Left renal cortex interstitium (tissue), 4 donors: ENCODE measurements at regions not wholly inside any gene's neighbourhood (a gene's known extent, or its start where the extent isn't known, plus 50 kb on each side); places are given as distances from the start of the nearest gene placed in this dataset.

Source experiments
- DNase-seq, 4 donors: peaks; one replicate each; pipeline ENCODE4 v3.0.0-alpha.2; 2013; ENCODE audit warnings: low read depth in 4 of 4, low spot score in 2 of 4, missing footprints in 1 of 4

DNA sequence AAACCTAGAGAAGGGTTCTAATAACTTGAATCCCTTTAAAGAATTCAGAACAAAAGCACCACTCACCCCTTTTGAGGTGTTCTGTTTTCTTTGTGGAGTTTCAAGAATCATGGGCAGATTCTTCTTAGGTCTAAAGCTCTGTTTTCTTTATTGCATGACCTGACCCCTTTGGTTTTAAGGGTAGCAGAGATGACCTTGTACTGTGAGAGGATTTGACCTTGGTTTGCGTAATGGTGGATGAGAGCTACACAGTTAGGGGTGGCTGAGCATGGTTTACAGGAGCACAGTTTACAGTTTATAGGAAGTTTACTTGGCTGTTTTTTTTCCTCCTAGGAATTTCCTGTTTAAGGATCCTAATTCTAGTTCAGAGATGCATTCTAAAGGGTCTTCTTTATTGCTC, 1095.6 kb upstream of the NRXN1 start:
- no peak for DNase-seq

- DNase-seq, result no peak
These were observed 1085.4 kb upstream of the NRXN1 start for GRCh38 chr2:52117299-52117698.

- DNase-seq, result no peak
These were observed 1083.8 kb upstream of the NRXN1 start for GRCh38 chr2:52115750-52116149.

- no peak for DNase-seq
These were observed 1081.4 kb upstream of the NRXN1 start for GRCh38 chr2:52113338-52113737.

GRCh38 chr2:52112141-52112540, 1080.2 kb upstream of the NRXN1 start:
- DNase-seq, result no peak

GRCh38 chr2:52107124-52107523, 1075.2 kb upstream of the NRXN1 start:
- DNase-seq, result no peak

DNA sequence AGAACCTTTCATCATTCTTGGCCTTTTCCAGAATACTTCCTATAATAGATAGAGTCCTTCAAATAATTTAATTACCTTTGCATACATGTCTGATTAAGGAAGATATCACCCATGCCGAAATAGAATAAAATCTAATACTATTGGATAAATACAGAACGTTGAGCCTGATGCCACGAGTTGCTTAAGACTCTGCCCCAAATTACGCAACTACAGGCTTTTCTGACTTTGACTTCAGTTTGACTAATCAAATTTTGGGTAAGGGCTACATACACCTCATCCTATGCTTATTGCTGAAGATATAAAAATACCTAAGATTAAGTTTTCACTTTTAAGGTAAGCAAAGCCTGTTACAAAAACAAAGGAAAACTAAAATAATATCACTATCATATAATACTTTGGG, 1065.1 kb upstream of the NRXN1 start:
- no peak for DNase-seq

DNA sequence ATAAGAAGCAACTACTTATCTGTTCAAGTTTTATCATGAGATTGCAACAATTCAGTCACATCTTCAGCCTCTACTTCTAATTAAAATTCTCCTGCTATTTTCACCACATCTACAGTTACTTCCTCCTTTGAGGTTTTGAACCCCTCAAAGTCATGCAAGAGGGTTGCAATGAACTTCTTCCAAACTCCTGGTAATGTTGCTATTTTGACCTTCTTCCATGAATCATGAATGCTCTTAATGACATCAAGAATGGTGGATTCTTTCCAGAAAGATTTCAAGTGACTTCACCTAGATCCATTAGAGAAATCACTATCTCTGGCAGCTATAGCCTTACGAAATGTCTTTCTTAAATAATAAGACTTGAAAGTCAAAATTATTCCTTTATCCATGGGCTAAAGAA, 1052.8 kb upstream of the NRXN1 start:
- no peak for DNase-seq

DNA sequence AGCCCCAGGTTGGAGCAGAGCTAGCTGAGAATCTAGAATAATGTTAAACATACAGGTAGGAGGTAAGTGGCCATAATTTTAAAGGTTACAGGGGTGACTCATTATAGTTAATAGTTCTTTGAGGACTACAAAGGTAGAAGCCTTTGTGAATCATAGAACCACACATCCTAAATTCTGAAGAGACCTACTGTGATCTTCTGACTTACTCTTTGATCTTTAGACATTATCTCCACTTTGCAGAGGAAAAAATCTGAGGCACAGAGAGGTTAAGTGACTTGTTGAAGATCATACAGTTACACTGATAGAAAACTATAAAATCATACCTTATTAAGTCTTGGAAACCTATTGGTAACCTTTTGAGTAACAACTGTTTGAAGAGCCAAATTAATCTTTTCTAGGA, 1051.3 kb upstream of the NRXN1 start:
- no peak for DNase-seq

- DNase-seq, result no peak
These were observed 1050.7 kb upstream of the NRXN1 start for GRCh38 chr2:52082646-52083045.

GRCh38 chr2:52079602-52080001, 1047.7 kb upstream of the NRXN1 start:
- no peak for DNase-seq

DNA sequence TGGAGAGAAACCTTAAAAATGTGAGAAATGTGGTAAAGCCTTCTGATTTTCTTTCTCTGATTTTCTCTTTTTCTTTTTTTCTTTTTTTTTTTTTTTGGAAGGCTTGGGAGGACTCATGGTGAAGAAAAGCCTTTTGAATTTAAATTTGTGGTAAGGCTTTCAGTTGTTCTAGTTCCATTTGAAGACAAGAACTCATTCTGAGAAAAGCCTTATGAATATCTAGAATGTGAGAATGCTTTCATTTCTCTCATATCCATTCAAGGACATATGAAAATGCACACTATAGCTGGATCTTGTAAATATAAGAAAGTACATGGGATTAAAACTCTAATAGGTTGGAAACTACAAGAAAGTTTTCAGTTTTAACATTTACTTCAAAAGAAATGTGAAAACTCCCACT, 1045.2 kb upstream of the NRXN1 start:
- DNase-seq, result no peak

DNA sequence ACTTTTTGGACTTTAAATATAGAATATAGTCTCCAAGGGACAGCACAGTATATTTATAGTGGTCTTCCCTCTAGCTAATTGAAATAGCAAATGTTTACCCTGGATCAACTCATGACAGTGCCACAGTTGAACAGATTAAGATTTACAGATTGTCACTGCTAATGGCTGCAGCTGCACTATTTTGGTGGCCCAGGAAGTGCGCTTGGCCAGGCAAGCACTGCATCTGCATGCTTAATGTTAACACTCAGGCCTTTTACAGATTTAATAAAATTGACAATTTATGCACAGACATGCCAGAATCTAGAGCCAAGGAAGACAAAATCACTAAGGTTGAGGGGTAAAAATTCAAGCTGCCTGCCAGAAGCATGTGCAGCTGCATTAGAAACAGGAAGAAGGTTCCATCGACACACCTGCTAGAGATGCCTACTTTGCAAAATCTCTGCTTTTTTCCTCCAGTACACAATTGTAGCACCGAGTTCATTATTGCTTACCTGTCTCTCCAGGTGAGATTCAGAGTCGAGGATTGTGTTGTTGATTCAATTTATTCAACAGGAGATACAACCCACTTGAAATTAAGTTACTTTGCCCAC, 1042.3 kb upstream of the NRXN1 start:
- no peak for DNase-seq

- no peak for DNase-seq
These were observed 1041.0 kb upstream of the NRXN1 start for GRCh38 chr2:52072949-52073348.

GRCh38 chr2:52070665-52071064, 1038.7 kb upstream of the NRXN1 start:
- no peak for DNase-seq

DNA sequence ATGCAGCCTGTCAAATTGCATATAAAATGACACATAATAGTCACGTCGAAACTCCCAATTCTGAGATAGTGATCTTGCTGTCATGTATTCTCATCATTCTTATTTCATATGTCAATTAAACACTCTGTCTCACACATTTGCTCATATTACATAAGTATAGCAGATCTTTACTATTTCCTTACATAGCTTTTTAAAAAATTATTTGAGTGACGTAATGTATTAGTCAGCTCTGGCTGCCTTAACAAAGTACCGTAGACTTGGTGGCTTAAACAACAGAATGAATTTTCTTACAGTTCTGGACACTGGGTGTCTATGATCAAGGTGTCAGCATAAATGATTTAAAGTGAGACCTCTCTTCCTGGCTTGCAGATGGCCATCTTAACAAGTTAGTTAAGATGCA, 1032.3 kb upstream of the NRXN1 start:
- DNase-seq, result no peak

DNA sequence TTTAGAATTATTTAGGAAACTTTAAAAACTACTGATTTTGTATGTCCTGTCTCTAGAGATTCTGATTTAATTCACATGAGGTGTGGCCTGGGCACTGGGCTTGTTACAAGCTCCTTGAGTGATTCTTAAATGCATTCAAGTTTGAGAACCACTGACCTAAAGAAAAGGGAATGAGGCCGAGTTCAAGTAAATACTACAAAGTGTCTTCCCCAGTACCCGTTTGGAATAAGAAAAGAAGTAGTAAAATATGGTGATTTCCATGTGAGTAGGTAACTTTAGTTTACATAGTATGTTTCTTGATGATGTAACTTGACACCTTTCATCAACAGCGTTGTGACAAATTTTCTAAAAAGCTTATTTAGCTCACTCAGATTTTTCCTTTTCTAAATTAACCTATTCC, 1022.9 kb upstream of the NRXN1 start:
- no peak for DNase-seq

- no peak for DNase-seq
These were observed 1004.9 kb upstream of the NRXN1 start for GRCh38 chr2:52036853-52037252.

DNA sequence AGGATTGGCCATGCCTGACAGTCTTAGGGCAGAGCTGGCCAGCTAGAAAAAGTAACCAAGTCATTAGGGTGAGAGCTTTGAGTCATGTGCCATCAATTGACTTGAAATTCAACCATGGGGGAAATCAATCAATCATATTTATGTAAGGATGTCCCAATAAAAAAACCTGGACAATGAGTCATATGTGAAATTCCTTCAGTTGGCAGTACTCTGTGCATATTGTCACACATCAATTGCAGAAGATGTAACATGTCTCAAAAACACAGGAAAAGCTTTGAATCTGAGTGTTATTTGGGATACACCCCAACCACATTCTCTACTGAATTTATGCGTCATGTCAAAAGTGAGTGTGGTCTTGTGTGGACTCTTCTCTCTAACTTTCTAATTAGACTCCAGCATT, 1004.1 kb upstream of the NRXN1 start:
- no peak for DNase-seq

GRCh38 chr2:52035391-52035790, 1003.5 kb upstream of the NRXN1 start:
- DNase-seq, result no peak

DNA sequence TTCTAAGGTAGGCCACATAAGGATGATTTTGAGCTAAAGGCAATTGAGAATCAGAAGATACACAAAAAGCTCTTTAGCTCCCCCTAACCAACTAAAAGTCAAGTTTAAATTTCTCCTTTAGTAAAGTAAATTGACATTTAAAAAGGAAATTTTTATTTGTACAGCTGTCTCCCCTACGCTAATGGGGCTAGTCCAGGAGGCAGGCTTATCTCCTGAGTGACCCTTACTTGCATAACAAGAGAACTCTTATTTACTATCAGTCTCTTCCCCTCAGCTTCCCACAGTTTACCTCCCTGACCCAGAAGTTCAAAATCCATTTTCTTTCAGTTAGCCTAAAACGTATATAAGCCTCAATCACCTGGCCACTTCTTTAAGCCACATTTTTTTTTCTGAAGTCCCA, 1002.8 kb upstream of the NRXN1 start:
- no peak for DNase-seq

DNA sequence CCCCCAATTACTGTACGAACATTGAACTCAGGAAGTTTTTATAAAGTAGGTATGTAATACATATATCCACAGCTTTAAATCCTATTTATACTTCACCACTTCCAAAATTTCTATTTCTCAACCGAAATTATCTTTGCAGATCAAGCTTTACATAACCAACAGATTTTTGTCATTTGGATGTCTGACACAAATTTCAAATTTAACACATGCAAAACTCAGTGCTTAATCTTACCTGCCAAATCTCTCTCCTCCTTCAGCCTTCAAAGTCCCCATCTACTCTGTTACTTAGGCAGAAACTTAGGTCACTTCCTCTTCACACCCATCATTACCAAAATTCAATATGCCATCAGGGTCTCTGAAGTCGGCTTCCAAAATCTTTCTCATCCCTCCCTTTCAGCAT, 990.1 kb upstream of the NRXN1 start:
- DNase-seq, result no peak

- DNase-seq, result no peak
These were observed 985.8 kb upstream of the NRXN1 start for GRCh38 chr2:52017646-52018235.
